ENCODE measurements at regions not wholly inside any gene's neighbourhood (a gene's known extent, or its start where the extent isn't known, plus 50 kb on each side); places are given as distances from the start of the nearest gene placed in this dataset.
"Not testable (repeated sequence)": the region's sequence is repeated elsewhere in the genome, so short reads cannot be mapped to it uniquely, and the experiment has no call there.

DNA sequence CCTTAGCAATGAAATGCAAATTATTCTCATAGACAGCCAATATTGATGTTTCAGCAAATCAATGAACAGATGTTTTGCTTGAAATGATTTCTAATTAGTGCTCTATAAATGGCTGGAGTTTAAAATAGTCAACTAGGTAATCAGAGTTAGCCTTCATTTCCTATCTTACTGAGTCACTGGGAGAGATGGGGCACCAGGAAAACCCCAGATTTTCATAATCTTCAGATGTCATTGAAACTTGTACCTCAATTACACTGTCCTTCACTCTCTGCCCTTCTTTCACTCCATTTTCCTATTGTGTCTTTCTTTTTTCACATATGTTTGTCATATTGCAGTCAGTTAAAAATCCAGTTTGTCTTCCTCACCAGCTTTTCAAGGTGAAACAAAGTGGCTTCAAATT lies 92.7 kb downstream of the C12orf75 start:
- no peak for DNase-seq

DNA sequence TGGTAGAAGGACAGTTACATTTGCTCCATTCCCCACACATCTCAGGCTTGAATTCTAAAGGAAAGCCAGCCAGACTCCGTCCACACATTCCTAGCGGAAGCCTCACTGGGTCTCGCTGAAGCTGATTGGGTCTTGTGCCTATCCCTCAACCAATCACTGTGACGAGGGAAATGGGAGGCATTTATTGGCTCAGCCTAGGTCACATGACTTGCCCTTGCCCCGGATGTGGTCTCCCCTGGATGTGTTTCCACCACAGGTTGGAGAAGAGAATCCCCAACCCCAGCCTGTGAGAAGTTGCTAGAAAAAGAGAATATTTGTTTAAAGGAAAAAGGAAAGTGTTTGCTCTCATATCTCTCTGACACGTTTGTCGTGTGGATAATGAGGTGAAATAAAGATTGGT lies 93.4 kb downstream of the C12orf75 start:
- no peak for DNase-seq

DNA sequence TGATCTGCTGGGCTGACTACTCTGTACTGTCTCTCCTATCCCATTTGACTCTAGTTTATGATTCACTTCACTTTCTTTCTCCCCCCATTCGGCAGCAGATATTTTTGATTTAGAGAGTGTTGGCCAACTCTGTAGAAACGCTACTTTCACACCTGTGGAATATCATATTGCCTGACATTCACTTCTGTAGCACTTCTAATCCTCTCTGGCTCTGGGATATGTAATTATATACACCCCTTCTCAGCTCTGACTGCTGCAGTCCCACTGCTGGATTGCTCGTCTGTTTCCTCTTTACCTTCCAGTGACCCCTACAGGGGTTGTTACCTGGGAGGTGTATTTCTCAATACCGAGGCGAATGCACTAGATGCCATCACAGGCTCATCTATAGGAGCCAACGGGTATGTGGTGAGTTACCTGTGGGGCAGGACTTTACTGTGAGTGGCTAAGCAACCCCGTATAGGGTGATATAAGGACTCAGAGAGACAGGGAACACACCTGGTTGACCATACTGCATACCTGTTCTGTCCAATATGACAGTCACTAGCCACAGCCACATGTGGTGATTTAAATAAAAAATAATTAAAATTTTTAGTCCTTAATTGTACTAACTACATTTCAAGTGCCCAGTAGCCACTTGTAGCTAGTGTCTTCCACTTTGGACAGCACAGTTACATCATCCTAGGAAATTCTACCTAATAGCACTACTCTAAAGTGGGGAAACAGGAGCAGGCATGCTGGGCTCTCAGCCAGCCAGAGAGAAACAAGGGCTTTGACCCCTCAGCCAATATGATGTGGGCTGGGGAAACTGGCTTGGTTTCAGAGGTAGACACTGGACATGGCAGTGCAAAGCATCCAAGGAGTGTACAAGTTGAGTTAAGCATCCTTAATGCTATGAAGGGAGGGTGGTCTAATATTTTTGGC lies 95.0 kb downstream of the C12orf75 start:
- DNase-seq: no peak

DNA sequence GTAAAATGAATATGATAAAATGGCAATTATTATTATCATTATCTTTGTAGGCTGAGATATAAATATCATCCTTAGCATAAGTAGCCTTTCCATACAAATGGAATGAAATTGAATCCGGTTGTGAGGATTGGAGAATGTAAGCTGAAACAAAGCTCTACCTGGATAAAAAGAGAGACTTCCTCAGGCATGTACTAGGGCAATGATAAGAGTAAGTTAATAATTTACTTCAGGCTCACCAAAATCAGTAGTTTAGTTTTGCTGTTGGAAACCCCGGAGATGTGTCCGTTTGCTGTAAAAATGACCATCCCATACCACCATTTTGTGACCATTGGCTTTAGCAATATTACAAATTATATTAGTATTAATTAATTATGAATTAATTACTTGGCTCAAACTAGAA lies 96.3 kb downstream of the C12orf75 start:
- no peak for DNase-seq

DNA sequence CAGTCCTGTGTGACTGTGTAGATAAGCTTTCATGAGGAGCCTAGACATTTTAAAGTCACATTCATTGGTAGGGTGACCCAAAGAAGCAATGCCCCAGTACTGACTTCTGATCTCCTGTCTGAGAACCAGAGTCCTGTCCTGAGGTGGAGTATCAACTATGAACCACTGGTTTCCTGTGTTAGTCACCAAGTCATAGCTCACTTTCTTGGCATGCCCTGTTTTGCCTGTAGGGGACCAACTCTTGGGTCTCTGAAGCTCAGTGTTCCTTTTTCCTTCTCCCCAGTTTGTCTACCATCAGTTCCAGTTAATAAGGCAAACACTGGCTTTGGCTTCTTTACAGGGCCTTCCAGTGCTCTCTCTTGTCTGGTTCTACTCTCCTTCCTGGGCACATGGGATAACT lies 97.4 kb downstream of the C12orf75 start:
- no peak for DNase-seq

DNA sequence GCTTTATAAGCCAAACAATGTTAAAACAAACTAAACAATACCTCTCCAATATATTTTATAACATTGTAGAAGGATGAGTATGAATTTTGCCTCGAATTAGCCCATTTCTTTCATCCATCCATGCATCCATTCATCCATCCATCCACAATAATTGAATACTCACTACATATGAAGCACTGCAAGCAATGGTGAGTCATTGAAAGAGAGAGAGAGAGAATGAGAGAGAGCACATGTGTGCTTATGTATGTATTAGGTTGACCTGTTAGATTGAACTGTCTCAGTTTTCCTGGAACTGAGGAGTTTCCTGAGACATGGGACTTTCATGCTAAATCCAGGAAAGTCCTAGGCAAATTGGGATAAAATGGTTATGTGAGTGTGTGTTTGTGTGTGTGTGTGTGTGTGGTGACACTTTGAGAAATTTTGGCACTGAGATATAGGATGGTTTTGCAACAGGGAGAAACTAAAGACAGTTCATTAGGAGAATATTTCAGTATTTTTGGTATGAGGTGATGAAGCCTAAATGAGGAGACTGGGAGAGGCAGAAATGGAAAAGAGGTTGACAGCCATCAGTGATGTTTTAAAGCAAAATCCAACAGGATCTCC lies 98.4 kb downstream of the C12orf75 start:
- DNase-seq: no peak

DNA sequence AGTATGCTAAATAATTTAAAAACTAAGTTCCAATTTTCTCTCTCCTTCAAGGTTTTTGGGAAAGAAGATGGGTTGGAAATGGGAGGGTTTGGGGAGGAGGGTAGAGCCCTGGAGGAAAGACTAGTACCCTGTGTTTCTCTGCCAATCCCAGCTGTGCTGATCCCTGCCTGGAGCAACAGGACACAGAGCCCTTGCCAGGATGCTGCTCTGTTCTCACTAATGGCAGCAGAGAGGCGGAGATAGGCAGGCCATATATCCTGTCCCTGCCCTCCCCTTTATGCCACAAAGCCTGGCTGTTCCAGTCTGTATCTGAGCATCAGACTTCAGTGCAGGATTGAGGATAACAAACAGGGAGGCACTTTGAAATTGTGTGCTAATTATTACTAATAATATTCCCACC lies 99.0 kb downstream of the C12orf75 start:
- no peak for DNase-seq

DNA sequence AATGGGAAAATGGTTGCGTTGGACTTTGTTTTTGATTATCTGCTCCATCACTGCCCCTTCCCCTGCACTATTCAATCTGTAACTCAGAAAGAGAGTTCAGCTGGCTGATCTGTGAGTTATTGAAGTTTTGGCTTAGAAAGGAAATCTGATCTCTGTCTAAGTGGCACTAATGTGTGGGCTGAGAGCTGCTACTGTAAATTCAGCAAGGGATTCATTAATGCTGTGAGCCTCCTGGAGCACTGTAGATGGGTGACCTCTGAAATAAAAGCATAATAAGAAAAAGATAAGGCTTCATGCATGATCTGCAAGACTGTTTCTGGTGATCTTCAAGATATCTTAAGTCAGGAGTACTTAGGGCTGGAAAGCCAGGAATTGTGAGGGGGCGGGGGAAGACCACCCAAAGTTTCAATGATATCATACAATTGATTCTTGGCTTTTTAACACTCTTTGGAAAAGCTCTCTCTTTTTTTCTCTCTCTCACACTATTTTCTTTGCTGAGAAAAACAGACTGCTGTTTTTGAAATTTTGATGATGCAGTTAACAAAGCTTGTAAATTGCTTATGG lies 101.1 kb downstream of the C12orf75 start:
- no peak for DNase-seq

DNA sequence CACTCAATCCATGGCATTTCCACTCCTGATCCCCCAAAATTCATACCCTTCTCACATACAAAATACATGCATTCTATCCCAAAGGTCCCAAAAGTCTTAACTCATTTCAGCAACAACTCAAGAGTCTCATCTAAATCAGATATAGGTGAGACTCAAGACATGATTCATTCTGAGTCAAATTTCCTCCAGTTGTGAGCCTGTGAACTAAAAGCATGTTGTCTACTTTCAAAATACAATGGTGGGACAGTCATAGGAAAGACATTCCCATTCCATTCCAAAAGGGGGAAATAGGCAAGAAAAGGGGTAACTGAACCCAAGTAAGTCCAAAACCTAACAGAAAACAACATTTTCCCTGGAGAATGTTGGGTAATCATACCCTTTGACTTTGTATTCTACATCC lies 103.3 kb downstream of the C12orf75 start:
- no peak for DNase-seq

DNA sequence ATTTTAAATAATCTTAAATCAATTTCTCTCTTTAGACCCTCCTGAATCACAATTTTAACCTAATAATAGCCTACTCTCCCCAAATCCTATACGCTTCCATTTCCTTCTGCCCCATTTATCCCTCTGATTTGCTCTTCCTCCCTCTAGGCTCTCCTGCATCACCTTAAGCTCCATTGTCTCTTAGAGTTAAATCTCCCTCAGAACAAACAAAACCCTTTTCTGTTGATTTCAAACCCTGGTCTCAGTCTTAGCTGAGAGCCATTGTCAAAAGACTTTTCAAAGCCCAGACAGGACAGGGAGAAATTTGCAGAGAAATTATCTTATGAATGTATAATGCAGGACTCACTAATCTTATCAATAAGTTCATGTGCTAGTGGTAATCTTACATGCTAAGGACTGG lies 106.1 kb downstream of the C12orf75 start:
- no peak for DNase-seq

DNA sequence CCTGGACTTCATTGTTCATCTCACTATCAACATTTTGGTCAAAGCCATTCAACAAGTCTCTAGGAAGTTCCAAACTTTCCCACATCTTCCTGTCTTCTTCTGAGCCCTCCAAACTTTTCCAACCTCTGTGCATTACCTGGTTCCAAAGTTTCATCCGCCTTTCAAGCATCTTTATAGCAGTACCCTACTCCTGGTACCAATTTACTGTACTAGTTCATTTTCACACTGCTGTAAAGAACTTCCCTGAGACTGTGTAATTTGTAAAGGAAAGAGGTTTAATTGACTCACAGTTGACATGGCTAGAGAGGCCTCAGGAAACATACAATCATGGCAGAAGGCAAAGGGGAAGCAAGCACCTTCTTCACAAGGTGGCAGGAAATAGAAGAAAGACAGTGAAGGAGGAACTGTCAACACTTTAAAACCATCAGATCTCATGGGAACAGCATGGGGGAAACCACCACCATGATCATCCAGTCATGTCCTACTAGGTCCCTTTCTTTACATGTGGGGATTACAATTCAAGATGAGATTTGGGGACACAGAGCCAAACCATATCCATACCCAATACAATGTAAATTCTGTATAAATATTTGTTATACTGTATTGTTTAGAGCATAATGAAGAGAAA lies 109.7 kb downstream of the C12orf75 start:
- DNase-seq: no peak

DNA sequence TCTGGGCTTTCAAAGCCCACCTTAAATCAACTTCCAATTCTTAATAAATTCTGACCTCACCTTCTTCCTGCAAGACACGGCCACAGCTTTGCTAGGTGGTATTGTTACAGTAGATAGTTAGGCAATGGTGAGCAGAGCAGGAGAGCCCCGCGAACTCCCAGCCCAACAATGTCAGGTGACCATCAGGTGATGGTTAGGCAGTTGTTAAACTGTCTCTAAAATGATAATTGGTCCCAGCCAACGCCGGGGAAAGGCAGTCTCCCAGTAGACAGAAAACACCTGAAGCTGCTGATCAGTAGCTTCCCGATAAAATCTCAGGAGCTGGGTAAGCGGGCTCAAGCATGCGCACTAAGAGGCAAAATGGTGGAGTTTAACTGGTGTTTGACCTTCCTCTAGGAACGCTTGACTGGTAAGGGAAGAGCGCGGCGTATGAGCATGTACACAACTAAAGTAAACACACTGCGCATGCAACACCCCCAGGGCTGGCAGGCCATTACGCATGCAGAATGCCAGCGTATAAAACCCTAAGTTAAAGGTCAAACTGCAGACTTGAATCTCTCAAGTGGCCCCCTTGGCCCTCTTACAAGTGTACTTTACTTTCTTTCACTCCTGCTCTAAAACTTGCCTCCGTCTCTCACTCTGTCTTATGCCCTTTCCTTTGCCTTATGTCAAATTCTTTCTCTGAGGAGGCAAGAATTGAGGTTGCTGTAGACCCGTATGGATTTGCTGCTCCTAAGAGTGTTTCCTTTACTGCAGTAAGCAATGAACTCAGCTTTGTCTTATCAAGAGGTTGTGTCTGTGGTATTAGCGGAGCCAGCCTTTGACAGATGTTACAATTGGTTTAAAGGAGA lies 113.5 kb downstream of the C12orf75 start:
- no peak for DNase-seq

DNA sequence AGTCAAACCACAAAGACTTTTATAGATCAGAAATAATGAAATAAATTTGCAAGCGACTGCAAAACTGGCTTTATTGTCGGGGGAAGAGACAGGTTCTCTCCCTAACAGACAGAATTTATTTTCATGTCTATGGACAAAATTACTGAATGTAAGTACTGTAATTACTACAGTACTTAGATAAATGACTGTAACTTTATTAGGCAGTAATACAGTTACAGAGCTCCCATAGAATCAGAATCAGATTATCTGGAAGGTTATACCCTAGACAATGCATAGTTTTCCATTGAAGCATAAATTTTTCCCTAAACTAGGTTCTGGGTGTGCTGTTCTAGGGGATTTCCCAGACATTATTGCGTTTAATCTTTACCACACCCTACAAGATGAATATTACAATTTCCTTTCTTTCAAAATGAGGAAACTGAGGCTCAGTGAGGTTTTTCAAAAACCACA lies 114.2 kb downstream of the C12orf75 start:
- no peak for DNase-seq

DNA sequence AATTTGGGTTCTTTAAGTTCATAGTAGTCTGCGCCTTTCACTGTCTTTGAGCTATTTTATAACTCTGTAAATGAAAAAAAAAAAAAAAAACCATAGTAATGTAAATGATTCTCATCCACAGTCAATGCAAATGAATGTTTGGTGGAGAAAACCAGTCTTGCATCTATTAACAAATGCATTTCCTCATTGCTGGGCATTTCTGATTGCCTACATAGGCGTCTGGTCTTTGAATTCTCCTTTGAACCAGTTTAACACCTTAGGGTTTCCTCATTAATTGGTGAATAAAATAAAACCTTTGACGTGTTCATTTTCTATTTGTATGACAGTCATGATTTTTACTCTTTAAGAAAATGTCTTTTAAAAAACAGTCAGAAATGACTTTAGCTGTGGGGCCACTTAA lies 114.8 kb downstream of the C12orf75 start:
- no peak for DNase-seq

DNA sequence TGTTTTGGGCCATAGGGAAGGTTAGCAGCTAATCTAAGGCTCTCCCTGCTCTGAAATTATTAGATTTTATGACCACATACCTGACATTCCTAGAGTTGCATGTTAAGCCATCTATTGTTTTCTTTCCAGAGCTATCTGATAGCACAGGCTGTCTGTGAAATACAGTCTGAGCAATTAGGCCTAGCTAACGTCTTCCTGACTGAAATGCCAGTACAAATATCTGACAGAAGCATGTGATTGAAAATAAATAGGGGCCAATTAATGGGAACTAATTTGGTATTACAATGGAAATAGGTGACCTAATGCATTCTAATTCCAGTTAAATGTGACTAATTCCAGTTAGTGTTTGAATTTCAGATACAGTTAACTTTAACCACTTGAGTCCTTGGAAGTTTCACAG lies 115.2 kb downstream of the C12orf75 start:
- DNase-seq: no peak

DNA sequence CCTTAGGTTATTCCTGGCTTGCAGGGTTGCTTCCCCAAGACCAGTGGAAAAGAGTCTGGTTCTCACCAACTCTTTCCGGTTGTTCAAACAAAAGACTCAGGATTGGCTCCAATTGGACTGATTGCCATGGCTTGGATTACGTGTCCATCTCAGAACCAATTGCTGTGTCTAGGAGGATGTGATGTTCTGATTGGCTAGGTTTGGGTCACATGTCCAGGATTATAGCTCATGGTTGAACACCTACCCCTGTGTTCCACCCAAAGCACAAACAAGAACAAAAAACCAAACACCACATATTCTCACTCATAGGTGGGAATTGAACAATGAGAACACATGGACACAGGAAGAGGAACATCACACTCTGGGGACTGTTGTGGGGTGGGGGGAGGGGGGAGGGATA lies 116.0 kb downstream of the C12orf75 start:
- DNase-seq: not testable (repeated sequence)

DNA sequence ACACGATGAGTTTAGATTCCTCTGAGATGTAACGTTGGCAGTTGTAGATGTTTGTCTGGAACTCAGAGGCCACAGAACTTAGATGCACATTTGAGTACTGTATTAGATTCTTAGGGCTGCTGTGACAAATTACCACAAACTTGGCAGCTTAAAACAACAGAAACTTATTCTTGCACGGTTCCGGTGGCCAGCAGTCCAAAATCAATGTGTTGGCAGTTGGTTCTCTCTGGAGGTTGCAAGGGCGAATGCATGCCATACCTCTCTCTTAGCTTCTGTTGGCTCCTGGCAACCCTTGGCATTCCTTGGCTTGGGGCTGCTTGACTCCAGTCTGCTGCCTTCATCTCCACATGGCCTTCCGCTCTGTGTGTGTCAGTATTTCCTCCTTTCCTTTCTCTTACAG lies 118.9 kb downstream of the C12orf75 start:
- DNase-seq: no peak

DNA sequence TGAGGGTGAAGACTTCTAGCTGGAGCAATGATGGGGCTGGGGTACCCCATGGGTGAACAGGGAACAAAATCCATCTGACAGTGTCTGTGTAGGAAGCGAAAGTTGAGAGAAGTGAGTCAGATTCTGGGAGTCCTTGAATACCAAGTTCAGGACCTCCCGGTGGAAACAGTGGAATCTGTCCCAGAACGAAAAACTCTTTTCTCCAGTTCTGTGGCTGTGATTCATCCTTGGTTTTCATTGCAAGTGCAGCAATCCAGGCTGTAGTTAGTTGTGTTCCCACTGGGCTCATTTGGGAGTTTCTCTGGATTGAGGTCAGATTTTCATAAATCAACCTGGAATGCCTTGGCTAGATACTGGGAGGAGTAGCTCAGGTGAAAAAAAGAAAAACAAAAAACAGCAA lies 120.7 kb downstream of the C12orf75 start:
- DNase-seq: no peak

DNA sequence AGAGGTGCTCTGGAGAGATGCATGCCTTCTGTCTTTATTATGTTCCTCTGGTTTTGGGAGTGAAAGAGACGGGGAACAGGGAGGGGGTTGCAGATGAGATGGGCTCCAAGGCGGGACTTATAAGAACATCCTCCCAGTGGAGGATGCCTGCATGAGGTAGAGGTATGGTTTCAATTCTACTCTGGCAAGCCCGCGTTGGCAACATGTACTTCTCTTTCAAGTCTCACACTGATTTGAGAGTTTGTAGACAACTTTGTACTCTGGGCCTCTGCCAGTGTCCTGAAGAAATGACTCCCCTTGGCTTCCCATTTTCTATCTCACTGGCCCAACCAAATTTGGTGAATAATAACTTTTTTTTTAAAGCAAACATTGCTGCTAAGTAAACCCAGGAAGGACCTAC lies 121.3 kb downstream of the C12orf75 start:
- DNase-seq: no peak

DNA sequence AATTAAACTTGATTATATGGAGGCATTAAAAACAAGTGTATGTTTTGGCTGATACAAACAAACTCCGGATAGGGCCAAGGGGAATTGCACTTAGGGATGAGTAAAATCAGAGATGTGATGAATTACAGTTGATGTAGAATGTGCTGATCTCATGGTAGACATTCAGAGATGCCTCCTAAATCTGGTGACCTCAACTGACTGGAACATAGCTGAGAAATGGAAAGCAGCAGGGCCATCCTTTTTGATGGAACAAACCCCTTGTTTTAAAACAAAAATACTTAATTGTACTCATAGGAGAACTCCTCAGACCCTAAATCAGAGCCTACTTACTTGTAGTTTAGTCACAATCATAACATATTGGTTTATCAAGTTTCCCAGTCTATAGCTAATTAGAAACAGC lies 122.8 kb downstream of the C12orf75 start:
- DNase-seq: no peak

DNA sequence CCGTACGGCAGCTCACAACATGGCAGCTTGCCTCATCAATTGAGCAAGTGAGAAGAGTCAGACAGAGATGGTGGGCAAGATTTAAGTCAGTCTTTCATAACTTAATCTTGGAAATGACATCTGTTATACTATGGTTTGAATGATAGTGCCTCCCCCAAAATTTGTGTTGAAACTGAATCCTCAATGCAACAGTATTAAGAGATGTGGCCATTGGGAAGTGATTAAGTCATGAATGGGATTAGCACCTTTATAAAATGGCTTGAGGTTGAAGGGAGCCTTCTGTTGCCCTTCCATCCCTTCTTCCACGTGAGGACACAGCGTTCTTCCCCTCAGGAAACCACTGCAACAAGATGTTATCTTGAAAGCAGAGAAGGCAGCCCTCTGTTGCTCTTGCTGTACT lies 124.2 kb downstream of the C12orf75 start:
- no peak for DNase-seq

DNA sequence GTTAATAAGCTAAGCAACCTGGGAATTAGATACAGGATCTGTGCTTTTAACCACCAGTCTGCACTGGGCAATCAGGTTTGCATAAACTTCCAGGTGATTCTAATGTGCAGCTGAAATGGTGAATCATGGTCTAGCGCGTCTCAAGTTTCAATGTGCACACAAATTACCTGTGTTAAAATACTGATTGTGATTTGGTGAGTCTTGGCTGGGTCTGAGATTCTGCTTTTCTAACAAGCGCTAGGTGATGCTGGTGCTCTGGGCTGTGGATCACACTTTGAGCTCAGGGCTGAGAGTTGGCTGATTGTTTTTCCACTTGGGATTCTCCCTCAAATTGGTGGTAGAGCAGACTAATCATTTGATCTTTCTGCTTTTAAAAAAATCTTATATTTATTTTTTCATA lies 124.8 kb downstream of the C12orf75 start:
- DNase-seq: no peak

DNA sequence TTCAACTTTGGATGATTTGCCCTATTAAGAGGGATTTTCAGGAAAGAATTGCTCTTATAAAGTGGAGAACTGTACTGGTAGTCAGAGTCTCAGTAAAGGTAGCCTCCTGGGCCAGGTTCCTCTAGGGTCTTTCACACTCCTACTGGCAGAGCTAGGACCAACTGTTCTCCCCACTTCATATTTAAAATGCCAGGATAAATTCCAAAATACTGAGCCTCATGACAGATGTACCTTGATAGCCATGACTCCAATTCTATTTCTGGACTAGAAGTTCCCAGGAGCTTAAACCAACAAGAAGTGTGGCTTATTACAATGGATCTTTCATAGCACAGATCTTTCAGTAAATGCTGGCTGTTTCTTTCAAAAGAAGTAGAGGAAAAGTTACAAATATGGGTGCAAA lies 126.5 kb downstream of the C12orf75 start:
- no peak for DNase-seq

Data from activated CD4-positive, alpha-beta T cell treated with anti-CD3 and anti-CD28 coated beads for 48 hours (primary cell).